ENCODE measurements at regions not wholly inside any gene's neighbourhood (a gene's known extent, or its start where the extent isn't known, plus 50 kb on each side); places are given as distances from the start of the nearest gene placed in this dataset.

- intact Hi-C loops (cut with micrococcal nuclease; ENCODE audit: unreplicated experiment): no loop called here
- ChIA-PET POLR2A (ENCODE audit: low non-redundant PET) (no interaction called here), CTCF (no interaction called here)
- DNase-seq (ENCODE audit: low spot score): no peak
- Histone ChIP-seq H3K9me3 (ENCODE audit: low read depth, low read length, poor library complexity, severe bottlenecking) (no peaks in the 10 kb centered on the region), H3K4me1 (ENCODE audit: insufficient read depth, low read length, poor library complexity, severe bottlenecking) (peaks cover 20% of the 10 kb centered on the region), H3K27me3 (replicated peaks; ENCODE audit: insufficient read depth, low read depth, low read length, poor library complexity) (no peaks in the 10 kb centered on the region), H3K36me3 (ENCODE audit: insufficient read depth, low read length, poor library complexity, severe bottlenecking) (no peaks in the 10 kb centered on the region), H3K27ac (ENCODE audit: low read depth, low read length, poor library complexity, severe bottlenecking) (no peak overlapping the region), H3K4me3 (ENCODE audit: low read depth, low read length, poor library complexity, severe bottlenecking) (no peak overlapping the region)
- TF ChIP-seq EZH2 (IDR thresholded peaks at IDR 0.05; ENCODE audit: borderline replicate concordance, low read depth, low read length, poor library complexity, severe bottlenecking): no peak
- TF ChIP-seq CTCF (conservative IDR thresholded peaks at IDR 0.05; ENCODE audit: low read depth, low read length): no peak
- no TSS peak for BruUV-seq (replicated peaks)
Measured at GRCh38 chr3:145188079-145188770, 972.8 kb downstream of the PLOD2 start.

DNA sequence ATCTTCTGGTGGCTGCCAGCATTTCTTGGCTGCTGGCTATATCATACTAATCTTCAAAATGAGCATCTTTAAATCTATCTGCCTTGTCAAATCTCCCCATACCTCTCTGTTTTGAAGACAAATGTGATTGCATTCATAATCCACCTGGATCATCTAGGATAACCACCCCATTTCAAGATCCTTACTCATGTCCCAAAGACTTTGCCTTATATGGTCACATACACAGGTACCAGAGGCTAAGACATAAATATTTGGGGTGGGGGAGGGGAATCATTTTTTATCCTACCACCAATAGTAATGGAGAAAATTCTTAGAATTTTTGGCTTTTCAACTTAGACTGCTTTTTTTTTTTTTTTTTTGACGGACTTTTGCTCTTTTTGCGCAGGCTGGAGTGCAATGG, 970.8 kb downstream of the PLOD2 start:
- H3K4me1 ChIP-seq (ENCODE audit: insufficient read depth, low read length, poor library complexity, severe bottlenecking): peaks cover 18% of the 10 kb centered on the region
- no peak overlapping the region for H3K27ac ChIP-seq (ENCODE audit: low read depth, low read length, poor library complexity, severe bottlenecking)
- H3K4me3 ChIP-seq (ENCODE audit: low read depth, low read length, poor library complexity, severe bottlenecking): no peak overlapping the region
- DNase-seq (ENCODE audit: low spot score): no peak
- no peaks in the 10 kb centered on the region for H3K36me3 ChIP-seq (ENCODE audit: insufficient read depth, low read length, poor library complexity, severe bottlenecking)
- BruUV-seq (replicated peaks): no TSS peak
- ChIA-PET CTCF (no interaction called here), POLR2A (ENCODE audit: low non-redundant PET) (no interaction called here)
- no peaks in the 10 kb centered on the region for H3K27me3 ChIP-seq (replicated peaks; ENCODE audit: insufficient read depth, low read depth, low read length, poor library complexity)
- intact Hi-C loops (cut with micrococcal nuclease; ENCODE audit: unreplicated experiment): no loop called here
- no peak for TF ChIP-seq CTCF (conservative IDR thresholded peaks at IDR 0.05; ENCODE audit: low read depth, low read length)
- no peak for TF ChIP-seq EZH2 (IDR thresholded peaks at IDR 0.05; ENCODE audit: borderline replicate concordance, low read depth, low read length, poor library complexity, severe bottlenecking)
- no peaks in the 10 kb centered on the region for H3K9me3 ChIP-seq (ENCODE audit: low read depth, low read length, poor library complexity, severe bottlenecking)

GRCh38 chr3:145190761-145191160, 970.2 kb downstream of the PLOD2 start:
- no peak for TF ChIP-seq CTCF (conservative IDR thresholded peaks at IDR 0.05; ENCODE audit: low read depth, low read length)
- Histone ChIP-seq H3K9me3 (ENCODE audit: low read depth, low read length, poor library complexity, severe bottlenecking) (no peaks in the 10 kb centered on the region), H3K27ac (ENCODE audit: low read depth, low read length, poor library complexity, severe bottlenecking) (no peak overlapping the region), H3K4me1 (ENCODE audit: insufficient read depth, low read length, poor library complexity, severe bottlenecking) (peaks cover 18% of the 10 kb centered on the region), H3K36me3 (ENCODE audit: insufficient read depth, low read length, poor library complexity, severe bottlenecking) (no peaks in the 10 kb centered on the region), H3K27me3 (replicated peaks; ENCODE audit: insufficient read depth, low read depth, low read length, poor library complexity) (no peaks in the 10 kb centered on the region), H3K4me3 (ENCODE audit: low read depth, low read length, poor library complexity, severe bottlenecking) (no peak overlapping the region)
- no peak for DNase-seq (ENCODE audit: low spot score)
- POLR2A ChIA-PET (ENCODE audit: low non-redundant PET): no interaction called here
- CTCF ChIA-PET: no interaction called here
- BruUV-seq (replicated peaks): no TSS peak
- intact Hi-C loops (cut with micrococcal nuclease; ENCODE audit: unreplicated experiment): no loop called here

All from A673 (cell line).